Liver (tissue), 8 donors: ENCODE measurements at regions not wholly inside any gene's neighbourhood (a gene's known extent, or its start where the extent isn't known, plus 50 kb on each side); places are given as distances from the start of the nearest gene placed in this dataset.

Experiments
- DNase-seq: peaks from one replicate; pipeline ENCODE4 v3.0.0-alpha.2; 2017; ENCODE audit warnings: low spot score
- H3K27ac ChIP-seq, 2 donors: one replicate each; pipeline ENCODE4 v1.7.0; 2013; ENCODE audit warnings: inconsistent platforms in 2 of 2, low read length in 2 of 2, control low read depth in 1 of 2, low read depth in 1 of 2, mild to moderate bottlenecking in 1 of 2
- H3K27me3 ChIP-seq, 4 donors: one replicate each; pipeline versions ENCODE4 v1.6.1 to v1.7.0; 2013; ENCODE audit warnings: low read length in 3 of 4, inconsistent platforms in 1 of 4, mild to moderate bottlenecking in 1 of 4, moderate library complexity in 1 of 4; ENCODE audit not compliant: control insufficient read depth in 4 of 4, insufficient read depth in 4 of 4
- H3K36me3 ChIP-seq, 4 donors: one replicate each; pipeline versions ENCODE4 v1.6.1 to v1.7.0; 2013; ENCODE audit warnings: low read length in 3 of 4, mild to moderate bottlenecking in 3 of 4, low read depth in 1 of 4, moderate library complexity in 1 of 4; ENCODE audit not compliant: control insufficient read depth in 4 of 4, insufficient read depth in 3 of 4
- H3K4me1 ChIP-seq, 4 donors: one replicate each; pipeline versions ENCODE4 v1.6.1 to v1.7.0; 2013; ENCODE audit warnings: low read length in 3 of 4, mild to moderate bottlenecking in 3 of 4, moderate library complexity in 1 of 4; ENCODE audit not compliant: control insufficient read depth in 4 of 4, insufficient read depth in 4 of 4
- H3K4me3 ChIP-seq, 3 donors: one replicate each; pipeline versions ENCODE4 v1.6.1 to v1.7.0; 2013; ENCODE audit warnings: low read length in 3 of 3, control low read depth in 1 of 3, low read depth in 1 of 3, mild to moderate bottlenecking in 1 of 3
- H3K9ac ChIP-seq, 2 donors: one replicate each; pipeline ENCODE4 v1.7.0; 2013; ENCODE audit warnings: low read length in 2 of 2, mild to moderate bottlenecking in 2 of 2, moderate library complexity in 2 of 2, control low read depth in 1 of 2, low read depth in 1 of 2
- H3K9me3 ChIP-seq, 4 donors: one replicate each; pipeline versions ENCODE4 v1.6.1 to v1.7.0; 2013; ENCODE audit warnings: low read length in 3 of 4; ENCODE audit not compliant: control insufficient read depth in 4 of 4
- EGR1 ChIP-seq, 2 donors: IDR thresholded peaks; 2 replicates each; pipeline ENCODE4 v1.6.1; 2016 to 2018; ENCODE audit warnings: antibody characterized with exemption in 2 of 2, low read depth in 2 of 2
- FOXA2 ChIP-seq: IDR thresholded peaks from 2 replicates; pipeline ENCODE4 v1.6.1; 2016; ENCODE audit warnings: antibody characterized with exemption
- HNF4G ChIP-seq: IDR thresholded peaks from 2 replicates; pipeline ENCODE4 v1.6.1; 2016; ENCODE audit warnings: antibody characterized with exemption
- JUND ChIP-seq, 2 donors: IDR thresholded peaks; 2 replicates each; pipeline ENCODE4 v1.6.1; 2016; ENCODE audit warnings: antibody characterized with exemption in 2 of 2
- NR2F2 ChIP-seq: IDR thresholded peaks from 2 replicates; pipeline ENCODE4 v1.6.1; 2016; ENCODE audit warnings: antibody characterized with exemption
- RAD21 ChIP-seq, 2 donors: IDR thresholded peaks; 2 replicates each; pipeline ENCODE4 v1.6.1; 2016; ENCODE audit warnings: antibody characterized with exemption in 2 of 2, mild to moderate bottlenecking in 2 of 2
- RXRA ChIP-seq, 2 donors: IDR thresholded peaks; 2 replicates each; pipeline ENCODE4 v1.6.1; 2017 to 2018; ENCODE audit warnings: antibody characterized with exemption in 2 of 2, mild to moderate bottlenecking in 1 of 2
- SP1 ChIP-seq: IDR thresholded peaks from 2 replicates; pipeline ENCODE4 v1.6.1; 2018; ENCODE audit warnings: antibody characterized with exemption, mild to moderate bottlenecking
- TAF1 ChIP-seq: conservative IDR thresholded peaks from 2 replicates; pipeline ENCODE4 v1.6.1; 2016; ENCODE audit warnings: antibody characterized with exemption, mild to moderate bottlenecking
- YY1 ChIP-seq: IDR thresholded peaks from 2 replicates; pipeline ENCODE4 v1.6.1; 2016; ENCODE audit warnings: antibody characterized with exemption, mild to moderate bottlenecking
- WGBS: extraction: QIAGEN DNeasy Blood & Tissue Kit; methylation state at CpG from one replicate; pipeline ENCODE4 v1.1.7; 2013; 5-methylcytosine and 5-hydroxymethylcytosine counted together
- TF ChIP-seq, protein P1 (sequence below): IDR thresholded peaks from 2 replicates; pipeline ENCODE4 v1.6.1; 2016; ENCODE audit warnings: antibody characterized with exemption
- TF ChIP-seq, protein P2 (sequence below): IDR thresholded peaks from 2 replicates; pipeline ENCODE4 v1.6.1; 2016; ENCODE audit warnings: antibody characterized with exemption
- TF ChIP-seq, protein P3 (sequence below): IDR thresholded peaks from 2 replicates; pipeline ENCODE4 v1.6.1; 2016; ENCODE audit warnings: antibody characterized with exemption
- TF ChIP-seq, protein P4 (sequence below): fragments of 150-350 bp; IDR thresholded peaks from 2 replicates; pipeline ENCODE4 v1.5.1; 2017; ENCODE audit warnings: improper control_type of control experiment, low read depth, low read length; ENCODE audit not compliant: missing input control
- donor health status: healthy.
- donor health status: healthy.
- donor health status: healthy.
- donor health status: healthy.
- donor health status: healthy.

DNA sequence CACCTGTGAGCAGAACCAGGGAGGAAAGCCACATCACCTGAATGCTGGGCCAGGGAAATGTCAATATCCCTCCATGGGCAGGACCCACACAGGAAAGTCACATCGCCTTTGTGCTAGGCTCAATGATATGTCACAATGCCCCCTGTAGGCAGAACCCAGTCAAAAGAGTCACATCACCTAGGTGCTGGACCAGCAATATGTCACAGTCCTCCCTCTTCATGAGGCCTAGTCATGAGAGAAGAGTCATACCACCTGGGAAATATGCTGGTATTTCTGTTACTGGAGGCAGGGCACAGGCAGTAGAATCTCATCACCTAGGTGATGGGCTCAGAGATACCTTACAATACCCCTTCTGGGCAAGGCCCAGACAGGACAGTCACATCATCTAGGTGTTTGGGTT lies 1843.4 kb downstream of the TP53TG3F start (continued):
- TF ChIP-seq, protein P1, sequence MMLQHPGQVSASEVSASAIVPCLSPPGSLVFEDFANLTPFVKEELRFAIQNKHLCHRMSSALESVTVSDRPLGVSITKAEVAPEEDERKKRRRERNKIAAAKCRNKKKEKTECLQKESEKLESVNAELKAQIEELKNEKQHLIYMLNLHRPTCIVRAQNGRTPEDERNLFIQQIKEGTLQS: no peak

DNA sequence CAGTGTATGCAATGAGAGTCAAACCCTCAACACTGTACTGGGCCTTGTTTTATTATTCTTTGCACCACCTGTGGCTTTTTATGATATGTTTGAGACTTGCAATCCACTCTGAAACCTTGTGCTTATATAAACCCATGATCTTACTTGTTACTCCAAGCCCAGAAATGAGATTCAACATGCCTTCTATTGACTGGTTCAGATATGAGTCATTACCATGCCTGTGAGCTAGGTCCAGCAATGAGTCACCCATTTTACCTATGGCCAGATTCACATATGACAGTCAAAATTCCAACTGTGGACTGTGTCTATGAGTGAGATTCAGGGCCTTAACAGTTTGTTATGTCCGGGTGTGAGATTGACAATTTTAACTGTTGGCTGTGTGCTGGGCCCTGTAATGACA lies 1846.1 kb downstream of the TP53TG3F start:
- Histone ChIP-seq H3K9ac (no peak overlapping the region), H3K27me3 (no peaks in the 10 kb centered on the region), H3K27ac (no peak overlapping the region), H3K9me3 (no peaks in the 10 kb centered on the region), H3K36me3 (no peaks in the 10 kb centered on the region), H3K4me1 (no peaks in the 10 kb centered on the region), H3K4me3 (no peak overlapping the region)
- DNase-seq: no peak
- WGBS: 35% methylated on average over 1 of the region's 1 CpG
- TF ChIP-seq YY1: no peak
- TF ChIP-seq RAD21 (IDR thresholded peaks at IDR 0.05): no peak
- no peak for TF ChIP-seq JUND (IDR thresholded peaks at IDR 0.05)
- no peak for TF ChIP-seq EGR1 (IDR thresholded peaks at IDR 0.05; ENCODE audit: low read depth in 2 of 2)
- no peak for TF ChIP-seq NR2F2
- TF ChIP-seq HNF4G: no peak
- TF ChIP-seq, protein P2, sequence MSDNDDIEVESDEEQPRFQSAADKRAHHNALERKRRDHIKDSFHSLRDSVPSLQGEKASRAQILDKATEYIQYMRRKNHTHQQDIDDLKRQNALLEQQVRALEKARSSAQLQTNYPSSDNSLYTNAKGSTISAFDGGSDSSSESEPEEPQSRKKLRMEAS: no peak

DNA sequence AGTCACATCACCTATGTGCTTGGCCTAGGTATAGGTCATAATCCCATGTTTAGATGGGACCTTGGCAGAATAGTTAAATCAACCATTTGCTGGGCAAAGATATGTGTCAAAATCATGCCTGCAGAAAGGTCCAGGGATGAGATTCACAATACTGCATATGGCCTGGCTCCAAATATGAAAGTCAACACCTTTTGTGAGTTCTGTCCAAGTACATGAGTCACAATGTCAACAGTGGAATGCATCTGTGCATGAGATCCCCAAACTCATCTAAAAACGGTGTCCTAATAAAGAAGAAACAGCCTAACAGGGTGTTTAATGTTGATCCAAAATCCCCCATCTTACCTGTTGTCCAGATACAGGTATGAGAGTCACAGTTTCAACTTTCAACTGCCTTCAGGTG lies 1847.5 kb downstream of the TP53TG3F start:
- TF ChIP-seq HNF4G: no peak
- TF ChIP-seq, protein P3, sequence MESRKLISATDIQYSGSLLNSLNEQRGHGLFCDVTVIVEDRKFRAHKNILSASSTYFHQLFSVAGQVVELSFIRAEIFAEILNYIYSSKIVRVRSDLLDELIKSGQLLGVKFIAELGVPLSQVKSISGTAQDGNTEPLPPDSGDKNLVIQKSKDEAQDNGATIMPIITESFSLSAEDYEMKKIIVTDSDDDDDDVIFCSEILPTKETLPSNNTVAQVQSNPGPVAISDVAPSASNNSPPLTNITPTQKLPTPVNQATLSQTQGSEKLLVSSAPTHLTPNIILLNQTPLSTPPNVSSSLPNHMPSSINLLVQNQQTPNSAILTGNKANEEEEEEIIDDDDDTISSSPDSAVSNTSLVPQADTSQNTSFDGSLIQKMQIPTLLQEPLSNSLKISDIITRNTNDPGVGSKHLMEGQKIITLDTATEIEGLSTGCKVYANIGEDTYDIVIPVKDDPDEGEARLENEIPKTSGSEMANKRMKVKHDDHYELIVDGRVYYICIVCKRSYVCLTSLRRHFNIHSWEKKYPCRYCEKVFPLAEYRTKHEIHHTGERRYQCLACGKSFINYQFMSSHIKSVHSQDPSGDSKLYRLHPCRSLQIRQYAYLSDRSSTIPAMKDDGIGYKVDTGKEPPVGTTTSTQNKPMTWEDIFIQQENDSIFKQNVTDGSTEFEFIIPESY: no peak
- TF ChIP-seq EGR1 (IDR thresholded peaks at IDR 0.05; ENCODE audit: low read depth in 2 of 2): no peak
- TF ChIP-seq, protein P2: no peak
- TF ChIP-seq RAD21 (IDR thresholded peaks at IDR 0.05): no peak
- TF ChIP-seq RXRA (IDR thresholded peaks at IDR 0.05): no peak
- TF ChIP-seq YY1: no peak
- TF ChIP-seq, protein P4, sequence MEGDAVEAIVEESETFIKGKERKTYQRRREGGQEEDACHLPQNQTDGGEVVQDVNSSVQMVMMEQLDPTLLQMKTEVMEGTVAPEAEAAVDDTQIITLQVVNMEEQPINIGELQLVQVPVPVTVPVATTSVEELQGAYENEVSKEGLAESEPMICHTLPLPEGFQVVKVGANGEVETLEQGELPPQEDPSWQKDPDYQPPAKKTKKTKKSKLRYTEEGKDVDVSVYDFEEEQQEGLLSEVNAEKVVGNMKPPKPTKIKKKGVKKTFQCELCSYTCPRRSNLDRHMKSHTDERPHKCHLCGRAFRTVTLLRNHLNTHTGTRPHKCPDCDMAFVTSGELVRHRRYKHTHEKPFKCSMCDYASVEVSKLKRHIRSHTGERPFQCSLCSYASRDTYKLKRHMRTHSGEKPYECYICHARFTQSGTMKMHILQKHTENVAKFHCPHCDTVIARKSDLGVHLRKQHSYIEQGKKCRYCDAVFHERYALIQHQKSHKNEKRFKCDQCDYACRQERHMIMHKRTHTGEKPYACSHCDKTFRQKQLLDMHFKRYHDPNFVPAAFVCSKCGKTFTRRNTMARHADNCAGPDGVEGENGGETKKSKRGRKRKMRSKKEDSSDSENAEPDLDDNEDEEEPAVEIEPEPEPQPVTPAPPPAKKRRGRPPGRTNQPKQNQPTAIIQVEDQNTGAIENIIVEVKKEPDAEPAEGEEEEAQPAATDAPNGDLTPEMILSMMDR: no peak
- H3K4me3 ChIP-seq: no peak overlapping the region
- no peak overlapping the region for H3K9ac ChIP-seq
- H3K4me1 ChIP-seq: no peaks in the 10 kb centered on the region
- WGBS: 10% methylated on average over 1 of the region's 1 CpG
- DNase-seq: no peak
- no peaks in the 10 kb centered on the region for H3K9me3 ChIP-seq
- H3K36me3 ChIP-seq: no peaks in the 10 kb centered on the region
- no peaks in the 10 kb centered on the region for H3K27me3 ChIP-seq
- H3K27ac ChIP-seq: no peak overlapping the region

DNA sequence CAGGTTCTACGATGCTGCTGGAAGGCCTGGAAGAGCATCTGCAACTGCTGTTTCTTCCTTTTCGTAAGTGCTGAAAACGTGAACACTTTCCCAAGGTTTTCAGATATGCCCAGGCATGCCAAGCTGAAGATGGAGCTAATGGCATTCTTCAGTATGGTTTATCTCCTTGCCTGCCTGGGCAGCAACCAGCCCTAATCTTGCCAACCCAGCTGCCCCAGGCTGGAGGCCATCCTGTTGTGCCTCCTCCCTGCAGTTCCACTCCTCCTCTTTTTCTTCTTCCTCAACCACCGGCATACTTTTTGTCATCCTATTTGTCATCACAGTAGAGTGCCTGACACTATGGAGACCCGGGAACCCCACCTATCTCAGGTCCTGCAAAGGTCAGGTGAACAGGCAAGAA lies 1849.3 kb downstream of the TP53TG3F start:
- 65% methylated on average over 5 of the region's 5 CpGs for WGBS
- Histone ChIP-seq H3K36me3 (no peaks in the 10 kb centered on the region), H3K27ac (no peak overlapping the region), H3K4me3 (no peak overlapping the region), H3K4me1 (no peaks in the 10 kb centered on the region), H3K9me3 (no peaks in the 10 kb centered on the region), H3K9ac (no peak overlapping the region), H3K27me3 (no peaks in the 10 kb centered on the region)
- TF ChIP-seq FOXA2: no peak
- TF ChIP-seq, protein P4: no peak
- TF ChIP-seq NR2F2: no peak
- TF ChIP-seq, protein P1: no peak
- TF ChIP-seq, protein P3: no peak
- TF ChIP-seq, protein P2: no peak
- no peak for TF ChIP-seq SP1
- TF ChIP-seq TAF1: no peak
- TF ChIP-seq RAD21 (IDR thresholded peaks at IDR 0.05): no peak
- DNase-seq: no peak
